ENCODE measurements at regions not wholly inside any gene's neighbourhood (a gene's known extent, or its start where the extent isn't known, plus 50 kb on each side); places are given as distances from the start of the nearest gene placed in this dataset.

GRCh38 chr18:26756556-26756955 lies 109.0 kb downstream of the AQP4 start:
- no peak for ATAC-seq
- TF ChIP-seq ARNTL (CRISPR knock-in tag; IDR thresholded peaks at IDR 0.05; ENCODE audit: borderline replicate concordance, low read depth) = no peak
- no peak for TF ChIP-seq ZFP3 (CRISPR knock-in tag; IDR thresholded peaks at IDR 0.05)
- TF ChIP-seq ZC3H10 (CRISPR knock-in tag; IDR thresholded peaks at IDR 0.05) = no peak
- TF ChIP-seq ZNF565 (CRISPR knock-in tag; conservative IDR thresholded peaks at IDR 0.05; ENCODE audit: low read depth) = no peak
- TF ChIP-seq PATZ1 (CRISPR knock-in tag; IDR thresholded peaks at IDR 0.05; ENCODE audit: borderline replicate concordance) = no peak
- no peak for TF ChIP-seq TCF4 (CRISPR knock-in tag; IDR thresholded peaks at IDR 0.05; ENCODE audit: borderline replicate concordance)
- TF ChIP-seq CSRNP3 (CRISPR knock-in tag; IDR thresholded peaks at IDR 0.05) = no peak
- TF ChIP-seq CREB5 (CRISPR knock-in tag; IDR thresholded peaks at IDR 0.05; ENCODE audit: low read depth) = no peak
- no peak for TF ChIP-seq TOX (CRISPR knock-in tag; IDR thresholded peaks at IDR 0.05; ENCODE audit: borderline replicate concordance)
- no peak for TF ChIP-seq POU6F1 (CRISPR knock-in tag; IDR thresholded peaks at IDR 0.05; ENCODE audit: borderline replicate concordance, low read depth)
- no peak for TF ChIP-seq BACH2 (CRISPR knock-in tag; IDR thresholded peaks at IDR 0.05; ENCODE audit: borderline replicate concordance)
- no peak for TF ChIP-seq ESRRG (CRISPR knock-in tag; IDR thresholded peaks at IDR 0.05)
- no peak for TF ChIP-seq ZFP30 (CRISPR knock-in tag; IDR thresholded peaks at IDR 0.05)
- TF ChIP-seq TSHZ2 (CRISPR knock-in tag; IDR thresholded peaks at IDR 0.05) = no peak
- no peak for TF ChIP-seq GLIS3 (CRISPR knock-in tag; IDR thresholded peaks at IDR 0.05)
- TF ChIP-seq PPARA (CRISPR knock-in tag; IDR thresholded peaks at IDR 0.05; ENCODE audit: borderline replicate concordance) = no peak
- no peak for TF ChIP-seq CSDC2 (CRISPR knock-in tag; IDR thresholded peaks at IDR 0.05)
- no peak for TF ChIP-seq ZNF8 (CRISPR knock-in tag; IDR thresholded peaks at IDR 0.05)
- TF ChIP-seq RARB (CRISPR knock-in tag; IDR thresholded peaks at IDR 0.05) = no peak
- no peak for TF ChIP-seq ZNF70 (CRISPR knock-in tag; IDR thresholded peaks at IDR 0.05)

GRCh38 chr18:26746826-26747475 lies 118.6 kb downstream of the AQP4 start:
- TF ChIP-seq TOX (CRISPR knock-in tag; IDR thresholded peaks at IDR 0.05; ENCODE audit: borderline replicate concordance) (no peak), ARNTL (CRISPR knock-in tag; IDR thresholded peaks at IDR 0.05; ENCODE audit: borderline replicate concordance, low read depth) (no peak), ZC3H10 (CRISPR knock-in tag; IDR thresholded peaks at IDR 0.05) (no peak), TSHZ2 (CRISPR knock-in tag; IDR thresholded peaks at IDR 0.05) (no peak), ZFP3 (CRISPR knock-in tag; IDR thresholded peaks at IDR 0.05) (no peak), ISL1 (CRISPR knock-in tag; IDR thresholded peaks at IDR 0.05) (no peak), GLIS3 (CRISPR knock-in tag; IDR thresholded peaks at IDR 0.05) (no peak), RARB (CRISPR knock-in tag; IDR thresholded peaks at IDR 0.05) (no peak), CREB5 (CRISPR knock-in tag; IDR thresholded peaks at IDR 0.05; ENCODE audit: low read depth) (no peak), PPARA (CRISPR knock-in tag; IDR thresholded peaks at IDR 0.05; ENCODE audit: borderline replicate concordance) (no peak)
- no peak for ATAC-seq
